ENCODE measurements at regions not wholly inside any gene's neighbourhood (a gene's known extent, or its start where the extent isn't known, plus 50 kb on each side); places are given as distances from the start of the nearest gene placed in this dataset.

- H3K4me3 ChIP-seq (ENCODE audit: low read depth, low read length) = no peak overlapping the region
- TF ChIP-seq CTCF (IDR thresholded peaks at IDR 0.05; ENCODE audit: low read depth, low read length) = no peak
These were observed 163.6 kb downstream of the MREG start for GRCh38 chr2:215849771-215850170.

GRCh38 chr2:215848698-215849097 is 164.7 kb downstream of the MREG start:
- TF ChIP-seq CTCF (IDR thresholded peaks at IDR 0.05; ENCODE audit: low read depth, low read length) = no peak

GRCh38 chr2:215848146-215848545 is 165.2 kb downstream of the MREG start:
- no peak overlapping the region for H3K4me3 ChIP-seq (ENCODE audit: low read depth, low read length)
- TF ChIP-seq CTCF (IDR thresholded peaks at IDR 0.05; ENCODE audit: low read depth, low read length) = no peak

More at GRCh38 chr2:215848698-215849097, 164.7 kb downstream of the MREG start:
- no peak overlapping the region for H3K4me3 ChIP-seq (ENCODE audit: low read depth, low read length)

- no peak overlapping the region for H3K4me3 ChIP-seq (ENCODE audit: low read depth, low read length)
- TF ChIP-seq CTCF (IDR thresholded peaks at IDR 0.05; ENCODE audit: low read depth, low read length) = no peak
These were observed 165.6 kb downstream of the MREG start for GRCh38 chr2:215847718-215848117.

- no peak for TF ChIP-seq CTCF (IDR thresholded peaks at IDR 0.05; ENCODE audit: low read depth, low read length)
These were observed 166.3 kb downstream of the MREG start for GRCh38 chr2:215847056-215847455.

GRCh38 chr2:215845839-215846586 is 167.3 kb downstream of the MREG start:
- no peak overlapping the region for H3K4me3 ChIP-seq (ENCODE audit: low read depth, low read length)
- TF ChIP-seq CTCF (IDR thresholded peaks at IDR 0.05; ENCODE audit: low read depth, low read length) = no peak

More at GRCh38 chr2:215847056-215847455, 166.3 kb downstream of the MREG start:
- H3K4me3 ChIP-seq (ENCODE audit: low read depth, low read length) = no peak overlapping the region

- no peak overlapping the region for H3K4me3 ChIP-seq (ENCODE audit: low read depth, low read length)
- TF ChIP-seq CTCF (IDR thresholded peaks at IDR 0.05; ENCODE audit: low read depth, low read length) = no peak
These were observed 169.8 kb downstream of the MREG start for GRCh38 chr2:215843579-215843978.

Data from WI38 (cell line).